Upper lobe of left lung (tissue), 4 donors: ENCODE measurements at regions not wholly inside any gene's neighbourhood (a gene's known extent, or its start where the extent isn't known, plus 50 kb on each side); places are given as distances from the start of the nearest gene placed in this dataset.

Experiments
- POLR2AphosphoS5 ChIP-seq, 2 donors: sonication (generic); formaldehyde crosslinking; IDR thresholded peaks; one replicate each; pipeline ENCODE4 v1.5.1; 2017; ENCODE audit warnings: antibody characterized with exemption in 2 of 2
- TF ChIP-seq, protein P1 (sequence below), 6 experiments: fragments of 450-650 bp in 4 of 6; fragments of 200-600 bp in 2 of 6; sonication (generic) in 2 of 6; IDR thresholded peaks; one replicate each; pipeline ENCODE4 v1.5.1; 2016 to 2019; ENCODE audit warnings: antibody characterized with exemption in 6 of 6

DNA sequence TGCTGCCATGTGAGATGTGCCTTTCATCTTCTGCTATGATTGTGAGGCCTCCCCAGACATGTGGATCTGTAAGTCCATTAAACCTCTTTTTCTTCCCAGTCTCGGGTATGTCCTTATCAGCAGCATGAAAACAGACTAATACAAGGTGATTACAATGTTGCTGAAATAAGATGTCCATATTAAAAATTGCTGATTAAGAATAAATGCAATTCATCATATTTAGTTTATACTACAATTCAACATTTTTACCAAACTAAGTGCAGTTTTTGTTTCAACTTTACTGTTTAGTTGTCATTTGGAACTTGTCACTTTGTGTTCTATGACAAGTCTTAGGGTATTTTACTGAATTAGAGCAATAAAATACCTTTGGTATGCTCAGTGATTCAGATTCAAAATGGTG lies 127.6 kb upstream of the TMCO5A start:
- no peak for TF ChIP-seq POLR2AphosphoS5 (IDR thresholded peaks at IDR 0.05)
- TF ChIP-seq, protein P1, sequence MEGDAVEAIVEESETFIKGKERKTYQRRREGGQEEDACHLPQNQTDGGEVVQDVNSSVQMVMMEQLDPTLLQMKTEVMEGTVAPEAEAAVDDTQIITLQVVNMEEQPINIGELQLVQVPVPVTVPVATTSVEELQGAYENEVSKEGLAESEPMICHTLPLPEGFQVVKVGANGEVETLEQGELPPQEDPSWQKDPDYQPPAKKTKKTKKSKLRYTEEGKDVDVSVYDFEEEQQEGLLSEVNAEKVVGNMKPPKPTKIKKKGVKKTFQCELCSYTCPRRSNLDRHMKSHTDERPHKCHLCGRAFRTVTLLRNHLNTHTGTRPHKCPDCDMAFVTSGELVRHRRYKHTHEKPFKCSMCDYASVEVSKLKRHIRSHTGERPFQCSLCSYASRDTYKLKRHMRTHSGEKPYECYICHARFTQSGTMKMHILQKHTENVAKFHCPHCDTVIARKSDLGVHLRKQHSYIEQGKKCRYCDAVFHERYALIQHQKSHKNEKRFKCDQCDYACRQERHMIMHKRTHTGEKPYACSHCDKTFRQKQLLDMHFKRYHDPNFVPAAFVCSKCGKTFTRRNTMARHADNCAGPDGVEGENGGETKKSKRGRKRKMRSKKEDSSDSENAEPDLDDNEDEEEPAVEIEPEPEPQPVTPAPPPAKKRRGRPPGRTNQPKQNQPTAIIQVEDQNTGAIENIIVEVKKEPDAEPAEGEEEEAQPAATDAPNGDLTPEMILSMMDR (IDR thresholded peaks at IDR 0.05), result no peak
